GM18499 (cell line): ENCODE measurements at regions not wholly inside any gene's neighbourhood (a gene's known extent, or its start where the extent isn't known, plus 50 kb on each side); places are given as distances from the start of the nearest gene placed in this dataset.
"Not testable (repeated sequence)": the region's sequence is repeated elsewhere in the genome, so short reads cannot be mapped to it uniquely, and the experiment has no call there.

Source experiments
- ATAC-seq: cut with Tn5 transposase; IDR thresholded peaks from one replicate; pipeline ENCODE4 v1.9.1; 2021; ENCODE audit warnings: moderate number of reproducible peaks; ENCODE audit not compliant: insufficient read depth, unreplicated experiment

GRCh38 chr13:58949646-58950045 is 1214.1 kb downstream of the DIAPH3 start:
- ATAC-seq, result no peak

- ATAC-seq, result no peak
Observed at GRCh38 chr13:58950911-58951310, 1212.8 kb downstream of the DIAPH3 start.

GRCh38 chr13:58953638-58954037 is 1210.1 kb downstream of the DIAPH3 start:
- ATAC-seq, result peak; percentile 48

- no peak for ATAC-seq
Observed at GRCh38 chr13:58955546-58956385, 1208.0 kb downstream of the DIAPH3 start.

- ATAC-seq, result not testable (repeated sequence)
Observed at GRCh38 chr13:58958097-58958496, 1205.6 kb downstream of the DIAPH3 start.

- ATAC-seq, result no peak
Observed at GRCh38 chr13:58960888-58961287, 1202.8 kb downstream of the DIAPH3 start.

- no peak for ATAC-seq
Observed at GRCh38 chr13:58963321-58963720, 1200.4 kb downstream of the DIAPH3 start.

GRCh38 chr13:58964048-58964447 is 1199.7 kb downstream of the DIAPH3 start:
- ATAC-seq, result no peak

GRCh38 chr13:58977085-58977484 is 1186.6 kb downstream of the DIAPH3 start:
- no peak for ATAC-seq

GRCh38 chr13:58978331-58978730 is 1185.4 kb downstream of the DIAPH3 start:
- no peak for ATAC-seq

- ATAC-seq, result no peak
Observed at GRCh38 chr13:58979851-58980250, 1183.9 kb downstream of the DIAPH3 start.

- no peak for ATAC-seq
Observed at GRCh38 chr13:58985845-58986244, 1177.9 kb downstream of the DIAPH3 start.

GRCh38 chr13:58989556-58989955 is 1174.2 kb downstream of the DIAPH3 start:
- no peak for ATAC-seq

GRCh38 chr13:58991826-58992477 is 1171.8 kb downstream of the DIAPH3 start:
- ATAC-seq, result no peak

GRCh38 chr13:58992478-58993042 is 1171.2 kb downstream of the DIAPH3 start:
- ATAC-seq, result no peak

GRCh38 chr13:58994077-58994476 is 1169.7 kb downstream of the DIAPH3 start:
- no peak for ATAC-seq

GRCh38 chr13:58994777-58995176 is 1169.0 kb downstream of the DIAPH3 start:
- ATAC-seq, result no peak

GRCh38 chr13:58998716-58999115 is 1165.0 kb downstream of the DIAPH3 start:
- no peak for ATAC-seq

- no peak for ATAC-seq
Observed at GRCh38 chr13:58999851-59000250, 1163.9 kb downstream of the DIAPH3 start.

- no peak for ATAC-seq
Observed at GRCh38 chr13:59000770-59001169, 1163.0 kb downstream of the DIAPH3 start.

GRCh38 chr13:59012731-59013130 is 1151.0 kb downstream of the DIAPH3 start:
- ATAC-seq, result no peak
